ENCODE measurements at regions not wholly inside any gene's neighbourhood (a gene's known extent, or its start where the extent isn't known, plus 50 kb on each side); places are given as distances from the start of the nearest gene placed in this dataset.

DNA sequence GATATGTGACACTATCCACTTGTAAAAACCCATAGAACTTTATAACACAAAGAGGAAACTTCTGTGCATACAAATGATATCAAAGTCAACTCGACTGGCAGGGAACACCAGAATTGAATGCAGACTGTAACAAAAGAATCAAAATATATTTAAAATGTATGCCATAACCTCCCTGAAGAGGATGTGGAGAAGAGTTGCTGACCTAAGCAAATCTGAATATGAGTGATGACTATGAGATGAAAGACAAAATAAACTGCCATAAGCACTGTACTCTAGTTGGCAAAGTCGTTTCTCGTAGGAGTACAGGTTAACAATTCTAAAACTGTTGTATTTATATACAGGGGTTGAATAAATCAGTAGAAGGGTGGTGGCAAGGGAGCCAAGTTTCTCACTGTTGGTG is 482.1 kb downstream of the OCA2 start:
- TF ChIP-seq, protein P1, sequence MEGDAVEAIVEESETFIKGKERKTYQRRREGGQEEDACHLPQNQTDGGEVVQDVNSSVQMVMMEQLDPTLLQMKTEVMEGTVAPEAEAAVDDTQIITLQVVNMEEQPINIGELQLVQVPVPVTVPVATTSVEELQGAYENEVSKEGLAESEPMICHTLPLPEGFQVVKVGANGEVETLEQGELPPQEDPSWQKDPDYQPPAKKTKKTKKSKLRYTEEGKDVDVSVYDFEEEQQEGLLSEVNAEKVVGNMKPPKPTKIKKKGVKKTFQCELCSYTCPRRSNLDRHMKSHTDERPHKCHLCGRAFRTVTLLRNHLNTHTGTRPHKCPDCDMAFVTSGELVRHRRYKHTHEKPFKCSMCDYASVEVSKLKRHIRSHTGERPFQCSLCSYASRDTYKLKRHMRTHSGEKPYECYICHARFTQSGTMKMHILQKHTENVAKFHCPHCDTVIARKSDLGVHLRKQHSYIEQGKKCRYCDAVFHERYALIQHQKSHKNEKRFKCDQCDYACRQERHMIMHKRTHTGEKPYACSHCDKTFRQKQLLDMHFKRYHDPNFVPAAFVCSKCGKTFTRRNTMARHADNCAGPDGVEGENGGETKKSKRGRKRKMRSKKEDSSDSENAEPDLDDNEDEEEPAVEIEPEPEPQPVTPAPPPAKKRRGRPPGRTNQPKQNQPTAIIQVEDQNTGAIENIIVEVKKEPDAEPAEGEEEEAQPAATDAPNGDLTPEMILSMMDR (IDR thresholded peaks at IDR 0.05): no peak

- TF ChIP-seq, protein P1 (IDR thresholded peaks at IDR 0.05): no peak
These were observed 490.9 kb downstream of the OCA2 start for GRCh38 chr15:27608248-27608647.

GRCh38 chr15:27601239-27601960 is 497.7 kb downstream of the OCA2 start:
- TF ChIP-seq, protein P1 (IDR thresholded peaks at IDR 0.05): no peak

- TF ChIP-seq, protein P1 (IDR thresholded peaks at IDR 0.05): no peak
These were observed 500.1 kb downstream of the OCA2 start for GRCh38 chr15:27599034-27599433.

- TF ChIP-seq, protein P1 (IDR thresholded peaks at IDR 0.05): no peak
These were observed 500.7 kb downstream of the OCA2 start for GRCh38 chr15:27598251-27599009.

DNA sequence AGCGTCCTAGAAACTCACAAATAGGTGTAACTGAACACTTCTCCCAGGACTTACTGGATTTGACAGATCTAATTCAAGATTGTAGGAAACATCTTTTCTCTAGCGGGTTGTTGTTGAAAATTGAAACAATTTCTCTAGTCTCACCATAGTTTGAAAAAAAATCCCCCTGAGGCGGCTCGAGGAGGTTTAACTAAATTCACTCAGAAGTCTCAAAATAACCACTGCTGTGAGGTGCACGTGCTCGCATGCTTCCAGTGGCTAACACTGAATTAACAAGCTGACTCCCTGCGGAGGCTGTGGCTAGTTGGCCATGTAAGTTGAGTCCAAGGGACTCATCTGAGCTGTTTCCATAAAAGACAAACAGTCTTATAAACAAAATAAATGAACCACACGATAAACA is 503.9 kb downstream of the OCA2 start:
- TF ChIP-seq, protein P1 (IDR thresholded peaks at IDR 0.05): no peak

- TF ChIP-seq, protein P1 (IDR thresholded peaks at IDR 0.05): no peak
These were observed 506.9 kb downstream of the OCA2 start for GRCh38 chr15:27592036-27592760.

All from LNCAP (cell line).